HG03280 (cell line): ENCODE measurements at regions not wholly inside any gene's neighbourhood (a gene's known extent, or its start where the extent isn't known, plus 50 kb on each side); places are given as distances from the start of the nearest gene placed in this dataset.
"Not testable (repeated sequence)": the region's sequence is repeated elsewhere in the genome, so short reads cannot be mapped to it uniquely, and the experiment has no call there.

Source experiments
- ATAC-seq: cut with Tn5 transposase; IDR thresholded peaks from one replicate; pipeline ENCODE4 v1.9.1; 2021; ENCODE audit warnings: mild to moderate bottlenecking, moderate library complexity; ENCODE audit not compliant: unreplicated experiment

- no peak for ATAC-seq
Measured at GRCh38 chr2:215799194-215799593, 214.2 kb downstream of the MREG start.

GRCh38 chr2:215797676-215798075 lies 215.7 kb downstream of the MREG start:
- ATAC-seq: no peak

GRCh38 chr2:215796140-215796855 lies 217.1 kb downstream of the MREG start:
- no peak for ATAC-seq

- no peak for ATAC-seq
Measured at GRCh38 chr2:215794829-215795546, 218.4 kb downstream of the MREG start.

GRCh38 chr2:215793747-215794595 lies 219.4 kb downstream of the MREG start:
- ATAC-seq: no peak

GRCh38 chr2:215791481-215791937 lies 221.8 kb downstream of the MREG start:
- ATAC-seq: no peak

- ATAC-seq: no peak
Measured at GRCh38 chr2:215790523-215791421, 222.6 kb downstream of the MREG start.

GRCh38 chr2:215787565-215788178 lies 225.7 kb downstream of the MREG start:
- ATAC-seq: no peak

- ATAC-seq: no peak
Measured at GRCh38 chr2:215787025-215787424, 226.3 kb downstream of the MREG start.

GRCh38 chr2:215784371-215784783 lies 229.0 kb downstream of the MREG start:
- no peak for ATAC-seq

- ATAC-seq: not testable (repeated sequence)
Measured at GRCh38 chr2:215783640-215784039, 229.7 kb downstream of the MREG start.

- ATAC-seq: no peak
Measured at GRCh38 chr2:215782965-215783364, 230.4 kb downstream of the MREG start.

- no peak for ATAC-seq
Measured at GRCh38 chr2:215782295-215782694, 231.1 kb downstream of the MREG start.

GRCh38 chr2:215780907-215781685 lies 232.3 kb downstream of the MREG start:
- ATAC-seq: no peak

- ATAC-seq: no peak
Measured at GRCh38 chr2:215780313-215780712, 233.0 kb downstream of the MREG start.

GRCh38 chr2:215779912-215780311 lies 233.4 kb downstream of the MREG start:
- no peak for ATAC-seq

GRCh38 chr2:215777465-215778044 lies 235.8 kb downstream of the MREG start:
- ATAC-seq: no peak

- no peak for ATAC-seq
Measured at GRCh38 chr2:215775106-215775505, 238.2 kb downstream of the MREG start.

GRCh38 chr2:215773728-215774127 lies 239.6 kb downstream of the MREG start:
- ATAC-seq: no peak
